GM18519 (cell line): ENCODE measurements at regions not wholly inside any gene's neighbourhood (a gene's known extent, or its start where the extent isn't known, plus 50 kb on each side); places are given as distances from the start of the nearest gene placed in this dataset.

ENCODE experiments used
- ATAC-seq: cut with Tn5 transposase; IDR thresholded peaks from one replicate; pipeline ENCODE4 v1.9.1; 2021; ENCODE audit warnings: mild to moderate bottlenecking, moderate library complexity; ENCODE audit not compliant: unreplicated experiment, low FRiP score

GRCh38 chr11:131179836-131180235, 190.6 kb upstream of the NTM start:
- no peak for ATAC-seq

GRCh38 chr11:131185915-131186314, 184.5 kb upstream of the NTM start:
- ATAC-seq, result no peak

GRCh38 chr11:131186629-131187101, 183.8 kb upstream of the NTM start:
- peak; percentile 73 for ATAC-seq

- no peak for ATAC-seq
These were observed 180.0 kb upstream of the NTM start for GRCh38 chr11:131190446-131190845.

GRCh38 chr11:131191606-131192005, 178.8 kb upstream of the NTM start:
- no peak for ATAC-seq

GRCh38 chr11:131192628-131193027, 177.8 kb upstream of the NTM start:
- ATAC-seq, result no peak

GRCh38 chr11:131193031-131193501, 177.3 kb upstream of the NTM start:
- no peak for ATAC-seq

- no peak for ATAC-seq
These were observed 175.7 kb upstream of the NTM start for GRCh38 chr11:131194726-131195125.

DNA sequence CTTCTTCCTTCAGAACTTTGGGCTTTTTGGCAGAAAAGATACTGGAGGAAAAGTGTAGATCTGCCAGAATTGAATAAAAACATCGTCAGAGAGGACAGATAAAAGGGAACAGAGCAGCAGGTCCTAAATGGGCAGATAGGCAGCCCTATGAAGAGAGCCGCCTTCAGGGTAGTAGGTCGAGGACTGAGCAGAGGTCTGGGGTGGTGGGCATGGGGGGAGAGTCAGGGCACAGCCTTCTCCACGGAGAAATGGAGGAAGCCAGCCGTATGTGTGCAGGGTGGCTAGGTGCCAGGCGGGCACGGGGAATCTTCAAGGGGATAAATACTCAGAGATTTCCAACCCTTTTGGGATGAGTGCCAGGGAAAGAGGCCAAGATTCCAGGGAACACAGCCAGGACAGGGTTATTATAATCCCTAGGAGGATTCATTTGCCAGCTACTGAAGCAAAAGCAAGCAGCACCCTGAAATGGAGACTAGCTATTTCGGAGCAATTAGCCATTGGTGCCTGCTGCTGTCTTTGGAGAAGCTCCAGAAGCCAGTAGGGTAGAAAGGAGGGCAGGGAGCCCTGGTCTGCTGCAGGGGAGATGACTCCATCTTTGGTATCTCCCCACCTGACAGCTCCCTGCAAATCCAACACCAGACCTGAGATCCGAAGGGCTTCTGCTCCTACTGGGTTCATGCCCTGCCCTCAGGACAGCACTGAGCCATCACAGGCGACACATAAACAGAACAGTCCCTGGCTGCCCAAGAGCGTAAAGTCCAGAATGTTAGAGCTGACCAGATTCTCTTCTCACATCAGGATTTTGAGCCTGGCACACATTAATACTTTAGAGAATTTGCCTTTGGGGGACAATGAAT, 174.5 kb upstream of the NTM start:
- no peak for ATAC-seq

GRCh38 chr11:131198161-131199014, 172.0 kb upstream of the NTM start:
- ATAC-seq, result no peak

GRCh38 chr11:131199015-131199280, 171.5 kb upstream of the NTM start:
- ATAC-seq, result no peak

GRCh38 chr11:131201674-131202073, 168.7 kb upstream of the NTM start:
- no peak for ATAC-seq

GRCh38 chr11:131203040-131203439, 167.4 kb upstream of the NTM start:
- ATAC-seq, result no peak

DNA sequence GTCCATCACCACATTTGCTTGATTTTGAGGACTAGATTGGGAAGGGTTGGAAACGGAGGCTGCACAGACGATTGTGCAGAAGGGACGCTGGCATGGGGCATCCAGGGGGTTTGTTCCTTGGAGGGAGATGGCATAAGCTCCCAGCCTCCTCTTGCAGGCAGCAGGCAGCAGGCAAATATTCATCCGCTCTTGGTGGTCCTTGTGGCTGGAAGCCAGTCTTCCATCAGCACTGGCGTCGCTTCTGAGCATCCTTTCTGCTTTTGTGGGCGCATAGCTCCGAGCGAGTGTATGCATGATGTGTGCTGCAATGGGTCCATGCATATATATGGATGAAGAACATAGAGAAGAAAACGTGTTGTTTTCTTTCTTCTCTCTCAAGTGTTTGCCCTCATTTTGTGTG, 166.1 kb upstream of the NTM start:
- no peak for ATAC-seq

GRCh38 chr11:131204765-131205380, 165.5 kb upstream of the NTM start:
- no peak for ATAC-seq

DNA sequence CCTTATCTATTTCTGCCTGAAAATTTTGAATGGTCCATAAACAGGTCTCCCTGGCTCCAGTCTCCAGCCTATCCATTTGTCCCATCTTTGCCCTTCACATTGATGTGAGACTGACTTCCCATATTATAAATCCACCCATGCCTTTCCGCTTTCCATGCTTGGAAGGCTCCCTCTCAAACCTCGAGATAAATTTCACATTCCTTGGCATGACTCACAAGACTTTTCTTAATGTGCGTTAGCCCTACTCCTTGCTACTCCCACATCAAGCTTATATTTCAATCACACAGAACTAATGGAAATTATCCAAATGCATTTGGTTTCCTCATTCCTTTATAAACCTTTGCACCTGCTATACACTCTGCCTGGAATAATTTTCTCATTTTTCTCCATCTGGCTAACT, 163.7 kb upstream of the NTM start:
- ATAC-seq, result no peak

DNA sequence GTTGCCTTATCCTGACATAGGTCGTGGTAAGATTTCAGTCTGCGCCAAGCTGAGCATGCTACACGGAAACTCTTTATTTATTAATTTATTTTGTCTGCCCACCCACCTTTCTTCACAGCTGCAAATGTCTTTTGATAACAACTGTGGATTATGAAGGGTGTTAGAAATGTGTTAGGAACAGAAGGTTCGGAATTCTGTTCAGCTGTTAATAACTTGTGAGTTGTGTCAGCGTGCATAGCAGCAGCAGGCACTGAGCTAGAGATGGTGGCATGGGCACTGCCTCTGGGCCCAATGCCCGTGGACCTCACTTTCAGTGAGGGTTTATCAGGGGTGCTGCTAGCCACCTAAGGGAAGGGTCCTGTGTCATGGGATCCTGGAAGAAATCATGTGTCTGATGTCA, 162.5 kb upstream of the NTM start:
- no peak for ATAC-seq

- no peak for ATAC-seq
These were observed 152.8 kb upstream of the NTM start for GRCh38 chr11:131217313-131218310.

GRCh38 chr11:131218542-131218941, 151.9 kb upstream of the NTM start:
- ATAC-seq, result no peak

DNA sequence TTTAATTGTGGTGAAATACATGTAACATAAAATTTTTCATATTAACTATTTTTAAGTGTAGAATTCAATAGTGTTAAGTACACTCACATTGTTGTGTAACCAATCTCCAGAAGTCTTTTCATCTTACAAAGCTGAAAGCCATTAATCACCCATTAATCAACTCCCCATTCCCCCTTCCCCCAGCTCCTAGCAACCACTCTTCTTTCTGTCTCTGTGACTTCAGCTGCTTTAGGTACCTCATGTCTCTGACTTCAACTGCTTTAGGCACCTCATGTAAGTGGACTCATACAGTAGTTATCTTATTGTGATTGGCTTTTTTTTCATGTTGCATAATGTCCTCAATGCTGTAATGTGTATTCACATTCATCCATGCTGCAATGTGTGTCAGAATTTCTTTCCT, 150.8 kb upstream of the NTM start:
- ATAC-seq, result no peak
